H9 (cell line): ENCODE measurements at regions not wholly inside any gene's neighbourhood (a gene's known extent, or its start where the extent isn't known, plus 50 kb on each side); places are given as distances from the start of the nearest gene placed in this dataset.

Experiments
- DNase-seq: peaks from one replicate; pipeline ENCODE4 v3.0.0-alpha.2; 2017
- H2AFZ ChIP-seq: one replicate; pipeline ENCODE4 v1.6.1; 2013; ENCODE audit warnings: mild to moderate bottlenecking, low read length, control low read depth, moderate library complexity
- H2AK5ac ChIP-seq: 2 replicates; pipeline ENCODE4 v1.6.1; 2013; ENCODE audit warnings: low read length, control low read depth, mixed read lengths; ENCODE audit not compliant: insufficient read length
- H2BK120ac ChIP-seq: one replicate; pipeline ENCODE4 v1.6.1; 2013; ENCODE audit warnings: low read depth, mild to moderate bottlenecking, low read length, control low read depth, inconsistent platforms; ENCODE audit not compliant: poor library complexity, severe bottlenecking
- H2BK12ac ChIP-seq: 2 replicates; pipeline ENCODE4 v1.6.1; 2013; ENCODE audit warnings: low read length, control low read depth, mixed read lengths, low read depth; ENCODE audit not compliant: insufficient read length
- H2BK15ac ChIP-seq: 2 replicates; pipeline ENCODE4 v1.6.1; 2013; ENCODE audit warnings: low read depth, low read length, control low read depth
- H2BK20ac ChIP-seq: one replicate; pipeline ENCODE4 v1.6.1; 2013; ENCODE audit warnings: low read depth, mild to moderate bottlenecking, low read length, control low read depth, inconsistent platforms; ENCODE audit not compliant: poor library complexity, severe bottlenecking
- H2BK5ac ChIP-seq: 2 replicates; pipeline ENCODE4 v1.6.1; 2013; ENCODE audit warnings: low read length, control low read depth, mixed read lengths; ENCODE audit not compliant: insufficient read length
- H3K14ac ChIP-seq: 2 replicates; pipeline ENCODE4 v1.6.1; 2013; ENCODE audit warnings: low read length, control low read depth; ENCODE audit not compliant: insufficient read depth
- H3K18ac ChIP-seq: 2 replicates; pipeline ENCODE4 v1.6.1; 2013; ENCODE audit warnings: low read depth, mild to moderate bottlenecking, mixed read lengths, low read length, control low read depth; ENCODE audit not compliant: insufficient read length
- H3K23ac ChIP-seq: 2 replicates; pipeline ENCODE4 v1.6.1; 2013; ENCODE audit warnings: low read length, control low read depth, mixed read lengths, low read depth; ENCODE audit not compliant: insufficient read length
- H3K23me2 ChIP-seq: 2 replicates; pipeline ENCODE4 v1.6.1; 2013; ENCODE audit warnings: low read depth, mild to moderate bottlenecking, mixed read lengths, low read length, control low read depth; ENCODE audit not compliant: insufficient read length, poor library complexity, severe bottlenecking
- H3K27ac ChIP-seq: 2 replicates; pipeline ENCODE4 v1.5.1; 2013; ENCODE audit warnings: low read length, control low read depth, mixed read lengths, low read depth; ENCODE audit not compliant: insufficient read length
- H3K27me3 ChIP-seq: 2 replicates; pipeline ENCODE4 v1.6.1; 2013; ENCODE audit warnings: low read length, control low read depth, inconsistent platforms; ENCODE audit not compliant: insufficient read depth
- H3K4ac ChIP-seq: 2 replicates; pipeline ENCODE4 v1.6.1; 2013; ENCODE audit warnings: low read depth, mild to moderate bottlenecking, control low read depth, inconsistent platforms, low read length, moderate library complexity
- H3K4me1 ChIP-seq: 2 replicates; pipeline ENCODE4 v1.6.1; 2013; ENCODE audit warnings: low read length, control low read depth, inconsistent platforms; ENCODE audit not compliant: insufficient read depth
- H3K4me2 ChIP-seq: 2 replicates; pipeline ENCODE4 v1.6.1; 2013; ENCODE audit warnings: low read length, control low read depth, mixed read lengths; ENCODE audit not compliant: insufficient read length, insufficient read depth
- H3K56ac ChIP-seq: 2 replicates; pipeline ENCODE4 v1.6.1; 2013; ENCODE audit warnings: low read depth, mild to moderate bottlenecking, mixed read lengths, low read length, control low read depth; ENCODE audit not compliant: insufficient read length
- H3K79me1 ChIP-seq: 2 replicates; pipeline ENCODE4 v1.6.1; 2013; ENCODE audit warnings: low read depth, mild to moderate bottlenecking, moderate library complexity, low read length, control low read depth, inconsistent platforms; ENCODE audit not compliant: insufficient read depth, poor library complexity, severe bottlenecking
- H3K79me2 ChIP-seq: 2 replicates; pipeline ENCODE4 v1.6.1; 2013; ENCODE audit warnings: low read length, control low read depth, inconsistent platforms; ENCODE audit not compliant: insufficient read depth
- H3K9ac ChIP-seq: 2 replicates; pipeline ENCODE4 v1.6.1; 2013; ENCODE audit warnings: low read length, control low read depth, mixed read lengths; ENCODE audit not compliant: insufficient read length; ENCODE audit errors: extremely low read depth
- H3K9me3 ChIP-seq: one replicate; pipeline ENCODE4 v1.6.1; 2013; ENCODE audit warnings: low read depth, low read length, inconsistent platforms; ENCODE audit not compliant: control insufficient read depth
- H3T11ph ChIP-seq: one replicate; pipeline ENCODE4 v1.6.1; 2013; ENCODE audit warnings: mild to moderate bottlenecking, low read length, control low read depth, inconsistent platforms
- H4K20me1 ChIP-seq: one replicate; pipeline ENCODE4 v1.6.1; 2013; ENCODE audit not compliant: control insufficient read depth, insufficient read length, insufficient read depth
- H4K5ac ChIP-seq: 2 replicates; pipeline ENCODE4 v1.6.1; 2013; ENCODE audit warnings: low read depth, mild to moderate bottlenecking, mixed read lengths, low read length, control low read depth; ENCODE audit not compliant: insufficient read length
- H4K8ac ChIP-seq: replicated peaks from 2 replicates; pipeline ENCODE4 v1.6.1; 2013; ENCODE audit warnings: low read length, control low read depth, mixed read lengths, low read depth; ENCODE audit not compliant: insufficient read length
- H4K91ac ChIP-seq: 2 replicates; pipeline ENCODE4 v1.6.1; 2013; ENCODE audit warnings: low read depth, mild to moderate bottlenecking, moderate library complexity, mixed read lengths, low read length, control low read depth; ENCODE audit not compliant: insufficient read length
- H3K27ac Mint-ChIP-seq, 3 experiments: 2 replicates in 2 of 3; 3 replicates in 1 of 3; pipeline ENCODE4 v1.8.0; 2020 to 2021; ENCODE audit warnings: mixed read lengths in 3 of 3, mild to moderate bottlenecking in 1 of 3, moderate library complexity in 1 of 3
- H3K27me3 Mint-ChIP-seq: 2 replicates; pipeline ENCODE4 v1.8.0; 2021; ENCODE audit warnings: low read depth, mild to moderate bottlenecking, moderate library complexity, mixed read lengths
- H3K36me3 Mint-ChIP-seq, 3 experiments: 2 replicates in 2 of 3; 3 replicates in 1 of 3; pipeline ENCODE4 v1.8.0; 2020 to 2021; ENCODE audit warnings: low read depth in 3 of 3, mixed read lengths in 3 of 3; ENCODE audit not compliant: insufficient read depth in 1 of 3
- H3K4me1 Mint-ChIP-seq, 2 experiments: 2 replicates each; pipeline ENCODE4 v1.8.0; 2020; ENCODE audit warnings: mixed read lengths in 2 of 2
- H3K4me3 Mint-ChIP-seq, 2 experiments: 2 replicates in 1 of 2; 3 replicates in 1 of 2; pipeline ENCODE4 v1.8.0; 2020 to 2021; ENCODE audit warnings: mild to moderate bottlenecking in 2 of 2, mixed read lengths in 2 of 2, moderate library complexity in 1 of 2
- H3K9me3 Mint-ChIP-seq, 2 experiments: 2 replicates in 1 of 2; 3 replicates in 1 of 2; pipeline ENCODE4 v1.8.0; 2020; ENCODE audit warnings: mild to moderate bottlenecking in 2 of 2, mixed read lengths in 2 of 2, moderate library complexity in 1 of 2
- CTCF ChIP-seq: fragments of 200-600 bp; sonication (generic); conservative IDR thresholded peaks from 3 replicates; pipeline ENCODE4 v1.8.0; 2021; ENCODE audit warnings: antibody characterized with exemption, mild to moderate bottlenecking
- WGBS: extraction: QIAGEN DNeasy Blood & Tissue Kit; methylation state at CpG from one replicate; pipeline ENCODE4 v1.1.7; 2013; ENCODE audit warnings: missing lambda C conversion rate, low lambda C conversion rate, mixed read lengths; ENCODE audit not compliant: insufficient read length; ENCODE audit errors: extremely low coverage; 5-methylcytosine and 5-hydroxymethylcytosine counted together

GRCh38 chr7:69162931-69163670, 435.2 kb upstream of the AUTS2 start:
- Mint-ChIP-seq H3K4me3 (no peak overlapping the region), H3K9me3 (peaks cover 11 to 14% of the 10 kb centered on the region in 2 experiments), H3K4me1 (peaks cover 7 to 8% of the 10 kb centered on the region in 2 experiments), H3K27me3 (peaks cover 27% of the 10 kb centered on the region), H3K27ac (no peak overlapping the region), H3K36me3 (peaks cover 0 to 11% (median 2%) of the 10 kb centered on the region in 3 experiments; a peak in 4 of 7 replicates)
- H3T11ph ChIP-seq = no peak overlapping the region
- H2BK12ac ChIP-seq = no peak overlapping the region
- no peak overlapping the region for H3K56ac ChIP-seq
- H3K23me2 ChIP-seq = no peaks in the 10 kb centered on the region
- no peak overlapping the region for H3K23ac ChIP-seq
- H4K91ac ChIP-seq = no peak overlapping the region
- no peaks in the 10 kb centered on the region for H3K79me2 ChIP-seq
- H4K5ac ChIP-seq = no peak overlapping the region
- no peak for DNase-seq
- no peak overlapping the region for H3K14ac ChIP-seq
- no peaks in the 10 kb centered on the region for H3K9me3 ChIP-seq
- H3K79me1 ChIP-seq = no peaks in the 10 kb centered on the region
- no peak overlapping the region for H3K4me2 ChIP-seq
- no peak overlapping the region for H3K18ac ChIP-seq
- no peak overlapping the region for H2BK5ac ChIP-seq
- no peak overlapping the region for H2AK5ac ChIP-seq
- H3K4ac ChIP-seq = no peak overlapping the region
- no peaks in the 10 kb centered on the region for H3K4me1 ChIP-seq
- H2BK15ac ChIP-seq = no peak overlapping the region
- no peak overlapping the region for H3K27ac ChIP-seq
- no CpG with 5 or more reads among the region's 8 CpGs for WGBS
- H3K27me3 ChIP-seq = no peaks in the 10 kb centered on the region
- no peak overlapping the region for H3K9ac ChIP-seq
- no peak overlapping the region for H2BK20ac ChIP-seq
- no peak overlapping the region for H4K8ac ChIP-seq
- H4K20me1 ChIP-seq = no peaks in the 10 kb centered on the region
- no peak for TF ChIP-seq CTCF
- no peak overlapping the region for H2BK120ac ChIP-seq
- H2AFZ ChIP-seq = no peak overlapping the region
